ENCODE measurements at regions not wholly inside any gene's neighbourhood (a gene's known extent, or its start where the extent isn't known, plus 50 kb on each side); places are given as distances from the start of the nearest gene placed in this dataset.

GRCh38 chr11:26228778-26229177 lies 103.2 kb upstream of the ANO3 start:
- Mint-ChIP-seq H3K4me3 (ENCODE audit: unreplicated experiment) (no peak overlapping the region), H3K9me3 (ENCODE audit: unreplicated experiment) (no peaks in the 10 kb centered on the region), H3K4me1 (ENCODE audit: low read depth, unreplicated experiment) (peaks cover 6% of the 10 kb centered on the region), H3K27ac (ENCODE audit: unreplicated experiment) (no peak overlapping the region), H3K36me3 (ENCODE audit: unreplicated experiment) (no peaks in the 10 kb centered on the region), H3K27me3 (ENCODE audit: unreplicated experiment) (peaks cover 2% of the 10 kb centered on the region)
- TF ChIP-seq CTCF (IDR thresholded peaks at IDR 0.05; ENCODE audit: partially characterized antibody, unreplicated experiment), result no peak
- no peak for DNase-seq

GRCh38 chr11:26229257-26229656 lies 102.7 kb upstream of the ANO3 start:
- peaks cover 6% of the 10 kb centered on the region for H3K4me1 Mint-ChIP-seq (ENCODE audit: low read depth, unreplicated experiment)

GRCh38 chr11:26229981-26230380 lies 101.9 kb upstream of the ANO3 start:
- TF ChIP-seq CTCF (IDR thresholded peaks at IDR 0.05; ENCODE audit: partially characterized antibody, unreplicated experiment), result no peak
- Mint-ChIP-seq H3K4me1 (ENCODE audit: low read depth, unreplicated experiment) (peaks cover 6% of the 10 kb centered on the region), H3K27ac (ENCODE audit: unreplicated experiment) (no peak overlapping the region), H3K4me3 (ENCODE audit: unreplicated experiment) (no peak overlapping the region), H3K27me3 (ENCODE audit: unreplicated experiment) (no peaks in the 10 kb centered on the region), H3K36me3 (ENCODE audit: unreplicated experiment) (no peaks in the 10 kb centered on the region), H3K9me3 (ENCODE audit: unreplicated experiment) (no peaks in the 10 kb centered on the region)
- DNase-seq, result no peak

More at GRCh38 chr11:26229257-26229656, 102.7 kb upstream of the ANO3 start:
- no peak for DNase-seq
- Mint-ChIP-seq H3K9me3 (ENCODE audit: unreplicated experiment) (no peaks in the 10 kb centered on the region), H3K27me3 (ENCODE audit: unreplicated experiment) (no peaks in the 10 kb centered on the region), H3K36me3 (ENCODE audit: unreplicated experiment) (no peaks in the 10 kb centered on the region), H3K4me3 (ENCODE audit: unreplicated experiment) (no peak overlapping the region), H3K27ac (ENCODE audit: unreplicated experiment) (no peak overlapping the region)
- TF ChIP-seq CTCF (IDR thresholded peaks at IDR 0.05; ENCODE audit: partially characterized antibody, unreplicated experiment), result no peak

- TF ChIP-seq CTCF (IDR thresholded peaks at IDR 0.05; ENCODE audit: partially characterized antibody, unreplicated experiment), result no peak
- Mint-ChIP-seq H3K36me3 (ENCODE audit: unreplicated experiment) (no peaks in the 10 kb centered on the region), H3K27me3 (ENCODE audit: unreplicated experiment) (no peaks in the 10 kb centered on the region), H3K27ac (ENCODE audit: unreplicated experiment) (no peak overlapping the region), H3K4me3 (ENCODE audit: unreplicated experiment) (no peak overlapping the region), H3K9me3 (ENCODE audit: unreplicated experiment) (no peaks in the 10 kb centered on the region), H3K4me1 (ENCODE audit: low read depth, unreplicated experiment) (peaks cover 6% of the 10 kb centered on the region)
- DNase-seq, result no peak
Measured at GRCh38 chr11:26231252-26231661, 100.7 kb upstream of the ANO3 start.

- H3K9me3 Mint-ChIP-seq (ENCODE audit: unreplicated experiment), result no peaks in the 10 kb centered on the region
- no peak for DNase-seq
- no peak for TF ChIP-seq CTCF (IDR thresholded peaks at IDR 0.05; ENCODE audit: partially characterized antibody, unreplicated experiment)
- H3K27ac Mint-ChIP-seq (ENCODE audit: unreplicated experiment), result no peak overlapping the region
- no peaks in the 10 kb centered on the region for H3K36me3 Mint-ChIP-seq (ENCODE audit: unreplicated experiment)
- no peaks in the 10 kb centered on the region for H3K27me3 Mint-ChIP-seq (ENCODE audit: unreplicated experiment)
- no peak overlapping the region for H3K4me3 Mint-ChIP-seq (ENCODE audit: unreplicated experiment)
- no peaks in the 10 kb centered on the region for H3K4me1 Mint-ChIP-seq (ENCODE audit: low read depth, unreplicated experiment)
Measured at GRCh38 chr11:26234451-26234850, 97.5 kb upstream of the ANO3 start.
